ENCODE measurements at regions not wholly inside any gene's neighbourhood (a gene's known extent, or its start where the extent isn't known, plus 50 kb on each side); places are given as distances from the start of the nearest gene placed in this dataset.

DNA sequence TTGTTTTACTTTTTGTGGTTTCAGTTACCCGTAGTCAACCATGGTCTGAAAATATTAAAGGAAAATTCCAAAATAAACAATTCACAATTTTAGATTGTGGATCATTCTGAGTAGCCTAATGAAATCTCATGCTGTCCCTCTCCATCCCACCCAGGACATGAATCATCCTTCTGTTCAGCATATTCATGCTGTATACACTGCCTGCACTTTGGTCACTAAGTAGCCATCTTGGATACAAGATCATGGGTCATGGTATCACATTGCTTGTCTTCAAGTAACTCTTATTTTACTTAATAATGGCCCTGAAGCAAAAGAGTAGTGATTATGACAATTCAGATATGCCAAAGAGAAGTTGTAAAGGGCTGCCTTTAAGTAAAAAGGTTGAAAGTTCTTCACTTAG is 536.5 kb upstream of the ACO1 start (continued):
- TF ChIP-seq, protein P1, sequence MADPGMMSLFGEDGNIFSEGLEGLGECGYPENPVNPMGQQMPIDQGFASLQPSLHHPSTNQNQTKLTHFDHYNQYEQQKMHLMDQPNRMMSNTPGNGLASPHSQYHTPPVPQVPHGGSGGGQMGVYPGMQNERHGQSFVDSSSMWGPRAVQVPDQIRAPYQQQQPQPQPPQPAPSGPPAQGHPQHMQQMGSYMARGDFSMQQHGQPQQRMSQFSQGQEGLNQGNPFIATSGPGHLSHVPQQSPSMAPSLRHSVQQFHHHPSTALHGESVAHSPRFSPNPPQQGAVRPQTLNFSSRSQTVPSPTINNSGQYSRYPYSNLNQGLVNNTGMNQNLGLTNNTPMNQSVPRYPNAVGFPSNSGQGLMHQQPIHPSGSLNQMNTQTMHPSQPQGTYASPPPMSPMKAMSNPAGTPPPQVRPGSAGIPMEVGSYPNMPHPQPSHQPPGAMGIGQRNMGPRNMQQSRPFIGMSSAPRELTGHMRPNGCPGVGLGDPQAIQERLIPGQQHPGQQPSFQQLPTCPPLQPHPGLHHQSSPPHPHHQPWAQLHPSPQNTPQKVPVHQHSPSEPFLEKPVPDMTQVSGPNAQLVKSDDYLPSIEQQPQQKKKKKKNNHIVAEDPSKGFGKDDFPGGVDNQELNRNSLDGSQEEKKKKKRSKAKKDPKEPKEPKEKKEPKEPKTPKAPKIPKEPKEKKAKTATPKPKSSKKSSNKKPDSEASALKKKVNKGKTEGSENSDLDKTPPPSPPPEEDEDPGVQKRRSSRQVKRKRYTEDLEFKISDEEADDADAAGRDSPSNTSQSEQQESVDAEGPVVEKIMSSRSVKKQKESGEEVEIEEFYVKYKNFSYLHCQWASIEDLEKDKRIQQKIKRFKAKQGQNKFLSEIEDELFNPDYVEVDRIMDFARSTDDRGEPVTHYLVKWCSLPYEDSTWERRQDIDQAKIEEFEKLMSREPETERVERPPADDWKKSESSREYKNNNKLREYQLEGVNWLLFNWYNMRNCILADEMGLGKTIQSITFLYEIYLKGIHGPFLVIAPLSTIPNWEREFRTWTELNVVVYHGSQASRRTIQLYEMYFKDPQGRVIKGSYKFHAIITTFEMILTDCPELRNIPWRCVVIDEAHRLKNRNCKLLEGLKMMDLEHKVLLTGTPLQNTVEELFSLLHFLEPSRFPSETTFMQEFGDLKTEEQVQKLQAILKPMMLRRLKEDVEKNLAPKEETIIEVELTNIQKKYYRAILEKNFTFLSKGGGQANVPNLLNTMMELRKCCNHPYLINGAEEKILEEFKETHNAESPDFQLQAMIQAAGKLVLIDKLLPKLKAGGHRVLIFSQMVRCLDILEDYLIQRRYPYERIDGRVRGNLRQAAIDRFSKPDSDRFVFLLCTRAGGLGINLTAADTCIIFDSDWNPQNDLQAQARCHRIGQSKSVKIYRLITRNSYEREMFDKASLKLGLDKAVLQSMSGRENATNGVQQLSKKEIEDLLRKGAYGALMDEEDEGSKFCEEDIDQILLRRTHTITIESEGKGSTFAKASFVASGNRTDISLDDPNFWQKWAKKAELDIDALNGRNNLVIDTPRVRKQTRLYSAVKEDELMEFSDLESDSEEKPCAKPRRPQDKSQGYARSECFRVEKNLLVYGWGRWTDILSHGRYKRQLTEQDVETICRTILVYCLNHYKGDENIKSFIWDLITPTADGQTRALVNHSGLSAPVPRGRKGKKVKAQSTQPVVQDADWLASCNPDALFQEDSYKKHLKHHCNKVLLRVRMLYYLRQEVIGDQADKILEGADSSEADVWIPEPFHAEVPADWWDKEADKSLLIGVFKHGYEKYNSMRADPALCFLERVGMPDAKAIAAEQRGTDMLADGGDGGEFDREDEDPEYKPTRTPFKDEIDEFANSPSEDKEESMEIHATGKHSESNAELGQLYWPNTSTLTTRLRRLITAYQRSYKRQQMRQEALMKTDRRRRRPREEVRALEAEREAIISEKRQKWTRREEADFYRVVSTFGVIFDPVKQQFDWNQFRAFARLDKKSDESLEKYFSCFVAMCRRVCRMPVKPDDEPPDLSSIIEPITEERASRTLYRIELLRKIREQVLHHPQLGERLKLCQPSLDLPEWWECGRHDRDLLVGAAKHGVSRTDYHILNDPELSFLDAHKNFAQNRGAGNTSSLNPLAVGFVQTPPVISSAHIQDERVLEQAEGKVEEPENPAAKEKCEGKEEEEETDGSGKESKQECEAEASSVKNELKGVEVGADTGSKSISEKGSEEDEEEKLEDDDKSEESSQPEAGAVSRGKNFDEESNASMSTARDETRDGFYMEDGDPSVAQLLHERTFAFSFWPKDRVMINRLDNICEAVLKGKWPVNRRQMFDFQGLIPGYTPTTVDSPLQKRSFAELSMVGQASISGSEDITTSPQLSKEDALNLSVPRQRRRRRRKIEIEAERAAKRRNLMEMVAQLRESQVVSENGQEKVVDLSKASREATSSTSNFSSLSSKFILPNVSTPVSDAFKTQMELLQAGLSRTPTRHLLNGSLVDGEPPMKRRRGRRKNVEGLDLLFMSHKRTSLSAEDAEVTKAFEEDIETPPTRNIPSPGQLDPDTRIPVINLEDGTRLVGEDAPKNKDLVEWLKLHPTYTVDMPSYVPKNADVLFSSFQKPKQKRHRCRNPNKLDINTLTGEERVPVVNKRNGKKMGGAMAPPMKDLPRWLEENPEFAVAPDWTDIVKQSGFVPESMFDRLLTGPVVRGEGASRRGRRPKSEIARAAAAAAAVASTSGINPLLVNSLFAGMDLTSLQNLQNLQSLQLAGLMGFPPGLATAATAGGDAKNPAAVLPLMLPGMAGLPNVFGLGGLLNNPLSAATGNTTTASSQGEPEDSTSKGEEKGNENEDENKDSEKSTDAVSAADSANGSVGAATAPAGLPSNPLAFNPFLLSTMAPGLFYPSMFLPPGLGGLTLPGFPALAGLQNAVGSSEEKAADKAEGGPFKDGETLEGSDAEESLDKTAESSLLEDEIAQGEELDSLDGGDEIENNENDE (IDR thresholded peaks at IDR 0.05; ENCODE audit: insufficient replicate concordance, low read length) = no peak
- no peak for TF ChIP-seq BACH1 (IDR thresholded peaks at IDR 0.05; ENCODE audit: low read length)
- no peak for TF ChIP-seq JUND (IDR thresholded peaks at IDR 0.05; ENCODE audit: low read length)
- no peak for TF ChIP-seq EP300 (IDR thresholded peaks at IDR 0.05; ENCODE audit: borderline replicate concordance in 1 of 2, low read depth in 2 of 2, low read length in 2 of 2)
- no peak for TF ChIP-seq CBX8 (IDR thresholded peaks at IDR 0.05; ENCODE audit: borderline replicate concordance, low read depth, low read length)
- no peak for TF ChIP-seq POLR2A (IDR thresholded peaks at IDR 0.05; ENCODE audit: control extremely low read depth in 1 of 2, low read depth in 2 of 2, low read length in 2 of 2)
- no peak for TF ChIP-seq FOSL1 (IDR thresholded peaks at IDR 0.05; ENCODE audit: insufficient read depth, low read depth, low read length)
- TF ChIP-seq RXRA (IDR thresholded peaks at IDR 0.05; ENCODE audit: insufficient read depth, low read depth, low read length) = no peak
- no peak for TF ChIP-seq POLR2AphosphoS5 (IDR thresholded peaks at IDR 0.05; ENCODE audit: low read depth, low read length)
- no peak for TF ChIP-seq TAF7 (optimal IDR thresholded peaks at IDR 0.05; ENCODE audit: borderline replicate concordance, low read depth, low read length)
- no peak for TF ChIP-seq CHD1 (IDR thresholded peaks at IDR 0.05; ENCODE audit: low read depth, low read length)
- TF ChIP-seq KDM1A (IDR thresholded peaks at IDR 0.05; ENCODE audit: borderline replicate concordance, low read length) = no peak
- TF ChIP-seq TCF12 (IDR thresholded peaks at IDR 0.05; ENCODE audit: low read depth, low read length) = no peak
